Inferior parietal cortex (tissue), 1 donor: ENCODE measurements at regions not wholly inside any gene's neighbourhood (a gene's known extent, or its start where the extent isn't known, plus 50 kb on each side); places are given as distances from the start of the nearest gene placed in this dataset.

Source experiments
- DNase-seq: peaks from one replicate; pipeline ENCODE4 v3.0.0-alpha.2; 2016; ENCODE audit errors: extremely low spot score

GRCh38 chr21:26412885-26413284, 160.2 kb downstream of the CYYR1 start:
- no peak for DNase-seq

DNA sequence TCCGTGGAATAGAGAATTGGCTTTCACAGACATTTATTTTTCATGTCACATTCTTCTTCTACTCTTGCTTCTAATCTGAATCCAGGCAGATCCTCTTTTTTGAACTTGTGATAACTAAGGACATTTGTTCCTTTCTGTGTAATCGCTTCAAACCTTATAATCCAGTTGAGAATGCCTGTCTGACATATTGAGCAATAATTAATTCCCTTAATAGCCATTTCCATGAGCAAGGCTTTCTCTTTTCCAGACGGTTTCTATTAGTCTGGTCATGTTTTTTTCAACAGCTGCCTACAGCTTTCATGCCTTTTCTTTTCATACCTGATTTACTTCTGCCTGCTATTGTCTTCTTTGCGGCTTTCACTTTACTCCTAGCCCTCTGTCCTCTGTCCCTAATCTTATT, 163.4 kb downstream of the CYYR1 start:
- no peak for DNase-seq

- no peak for DNase-seq
Measured at GRCh38 chr21:26408511-26408910, 164.6 kb downstream of the CYYR1 start.

GRCh38 chr21:26406526-26406925, 166.6 kb downstream of the CYYR1 start:
- DNase-seq = no peak

- peak; percentile 15 for DNase-seq
Measured at GRCh38 chr21:26405735-26406361, 167.2 kb downstream of the CYYR1 start.

GRCh38 chr21:26405071-26405470, 168.0 kb downstream of the CYYR1 start:
- DNase-seq = no peak

DNA sequence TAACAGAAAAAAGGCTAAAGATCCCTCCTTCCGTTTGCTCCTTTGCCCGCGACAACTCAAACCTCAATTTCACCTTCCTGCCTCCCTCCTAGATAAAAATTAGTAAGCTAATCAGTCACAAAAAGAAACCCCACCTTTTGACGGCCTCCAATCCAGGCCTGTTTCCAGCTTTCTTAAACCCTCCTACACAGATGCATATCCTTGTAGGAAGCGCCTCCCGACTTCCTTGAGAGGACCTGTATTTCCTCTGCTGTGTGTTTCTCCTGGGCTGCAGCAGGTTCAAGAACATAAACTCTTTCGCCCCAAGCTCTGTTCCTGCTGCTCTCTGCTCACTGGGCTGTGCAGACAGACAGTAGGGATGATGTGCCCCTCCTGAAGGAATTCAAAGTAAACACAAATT, 168.8 kb downstream of the CYYR1 start:
- no peak for DNase-seq

DNA sequence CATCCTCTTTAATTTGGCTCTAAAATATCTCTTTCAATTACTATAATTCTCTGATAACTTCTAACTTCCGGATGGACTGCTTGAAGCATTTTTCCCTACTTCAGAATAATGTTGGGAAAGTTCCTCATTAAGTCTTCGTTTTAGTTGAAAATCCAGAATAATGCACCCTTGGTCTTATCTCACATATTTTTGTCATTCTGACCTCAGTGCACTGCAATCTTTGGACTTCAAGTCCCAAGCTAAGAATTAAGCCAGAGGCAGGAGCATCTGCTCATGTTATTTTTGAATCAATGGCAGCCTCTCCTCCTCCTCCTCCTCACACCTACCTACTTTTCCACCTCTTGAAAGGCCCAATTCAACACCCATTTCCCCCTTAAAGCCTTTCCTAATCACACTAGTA, 169.8 kb downstream of the CYYR1 start:
- no peak for DNase-seq

- DNase-seq = no peak
Measured at GRCh38 chr21:26397545-26397944, 175.5 kb downstream of the CYYR1 start.

GRCh38 chr21:26394341-26394740, 178.7 kb downstream of the CYYR1 start:
- DNase-seq = no peak

DNA sequence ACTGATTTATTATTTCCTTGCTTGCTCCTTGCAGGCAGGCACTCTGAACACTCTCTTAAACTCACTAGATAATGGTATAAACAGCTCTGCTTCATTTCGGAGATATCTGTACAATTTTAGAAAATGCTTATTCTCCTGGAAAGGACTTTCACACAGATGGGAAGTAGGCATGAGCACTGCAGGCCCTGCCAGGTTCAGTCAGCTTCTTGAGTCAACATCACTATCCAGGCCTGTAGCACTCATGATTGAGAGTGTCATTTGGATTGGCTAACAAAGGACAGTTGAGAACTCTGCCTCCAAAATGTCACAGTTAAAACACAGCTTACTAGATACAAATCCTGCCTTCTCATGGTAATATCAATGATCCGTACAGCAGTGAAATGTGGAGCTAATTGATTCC, 181.9 kb downstream of the CYYR1 start:
- DNase-seq = peak; percentile 48

DNA sequence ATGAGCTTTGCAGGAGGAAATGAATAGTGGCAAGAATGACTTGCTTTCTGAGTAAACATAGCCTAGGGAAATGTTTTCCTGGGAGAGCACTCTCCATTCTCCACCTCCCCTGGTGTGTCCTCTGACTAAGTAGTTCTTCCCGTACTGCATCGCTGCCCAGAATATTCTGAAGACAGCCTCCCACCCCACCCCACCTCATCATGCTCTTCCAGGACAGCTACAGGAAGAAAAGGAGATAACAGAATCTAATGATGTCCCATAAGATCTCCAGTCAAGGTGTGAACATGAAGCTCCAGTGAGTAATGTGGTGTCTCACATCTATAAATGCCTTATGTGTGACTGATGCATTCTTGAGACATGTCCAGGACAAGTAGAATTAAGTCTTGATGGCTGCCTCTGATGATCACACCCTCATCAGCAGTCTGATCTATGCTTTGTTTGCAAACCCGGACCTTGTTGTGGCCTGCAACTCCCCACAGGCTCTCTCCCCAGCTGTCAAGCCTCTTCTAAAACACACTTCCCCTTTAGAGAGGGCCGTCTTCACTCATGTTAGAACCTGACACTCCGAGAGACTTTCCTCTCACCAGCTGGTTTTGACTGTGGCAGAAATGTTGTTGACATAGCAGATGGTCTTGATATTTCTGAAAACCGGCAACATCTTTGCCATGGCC, 183.0 kb downstream of the CYYR1 start:
- DNase-seq = peak; percentile 46

DNA sequence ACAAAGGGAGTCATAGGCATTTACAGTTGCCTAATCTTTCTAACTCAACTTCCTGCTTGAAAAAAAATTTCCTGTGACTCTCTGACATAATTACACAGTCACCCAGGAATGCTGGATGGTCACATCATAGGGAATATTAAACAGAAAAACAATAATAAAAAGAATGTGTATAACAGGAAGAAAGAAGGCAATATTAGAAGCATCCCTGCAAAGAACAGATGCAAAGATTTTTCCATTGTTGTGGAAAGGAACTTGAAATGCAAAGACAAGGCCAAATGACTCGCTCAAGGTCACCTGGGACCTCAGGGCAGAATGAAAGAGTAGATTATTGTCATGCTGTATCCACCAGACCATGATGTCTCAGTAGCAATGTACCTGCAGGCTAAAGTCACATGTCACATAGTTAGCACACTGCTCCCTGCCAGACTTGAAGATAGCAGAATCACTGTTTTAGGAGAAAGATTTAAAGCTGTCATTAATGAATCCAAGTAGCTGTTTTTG, 184.3 kb downstream of the CYYR1 start:
- DNase-seq = no peak

GRCh38 chr21:26385721-26386120, 187.4 kb downstream of the CYYR1 start:
- no peak for DNase-seq

DNA sequence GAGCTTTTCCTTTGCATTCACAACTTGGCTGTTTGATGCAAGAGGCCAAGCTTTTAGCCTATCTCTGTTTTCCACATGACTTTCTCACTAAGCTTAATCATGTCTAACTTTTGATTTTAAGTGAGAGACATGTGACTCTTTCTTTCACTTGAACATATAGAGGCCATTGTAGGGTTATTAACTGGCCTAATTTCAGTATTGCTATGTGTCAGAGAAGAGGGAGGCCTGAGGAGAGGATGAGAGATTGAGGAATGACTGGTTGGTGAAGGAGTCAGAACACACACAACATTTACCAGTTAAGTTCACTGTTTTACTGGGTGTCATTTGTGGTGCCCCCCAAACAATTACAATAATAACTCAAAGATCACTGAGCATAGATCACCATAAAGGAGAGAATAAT, 193.5 kb downstream of the CYYR1 start:
- DNase-seq = no peak

DNA sequence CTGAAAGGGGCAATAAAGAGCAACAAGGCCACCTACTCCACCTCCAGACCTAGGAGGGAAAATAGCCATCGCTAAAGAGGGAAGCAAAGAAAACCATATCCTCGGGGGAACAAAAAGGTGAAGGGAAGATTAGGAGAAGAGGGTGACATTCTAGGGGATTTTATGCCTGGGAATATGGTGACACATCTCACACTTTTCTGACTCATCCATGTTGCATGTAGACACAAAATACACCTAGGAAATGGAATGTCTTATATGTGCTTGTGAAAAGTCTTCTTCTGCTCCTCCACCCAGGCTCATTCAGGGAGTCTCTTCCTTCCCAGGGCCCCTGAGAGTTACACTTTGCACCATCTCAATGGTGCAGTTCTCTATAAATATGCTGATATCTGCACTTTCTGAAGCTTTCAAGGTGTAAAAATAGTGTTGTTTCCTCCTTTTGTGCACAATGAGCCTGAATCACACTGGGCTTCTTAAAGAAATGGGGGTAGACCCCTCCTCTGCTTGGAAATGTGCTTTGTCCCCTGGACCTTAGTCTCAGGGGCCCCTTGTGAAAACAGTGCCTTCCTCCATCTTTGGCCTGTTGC, 195.9 kb downstream of the CYYR1 start:
- no peak for DNase-seq

GRCh38 chr21:26374817-26375216, 198.3 kb downstream of the CYYR1 start:
- no peak for DNase-seq

DNA sequence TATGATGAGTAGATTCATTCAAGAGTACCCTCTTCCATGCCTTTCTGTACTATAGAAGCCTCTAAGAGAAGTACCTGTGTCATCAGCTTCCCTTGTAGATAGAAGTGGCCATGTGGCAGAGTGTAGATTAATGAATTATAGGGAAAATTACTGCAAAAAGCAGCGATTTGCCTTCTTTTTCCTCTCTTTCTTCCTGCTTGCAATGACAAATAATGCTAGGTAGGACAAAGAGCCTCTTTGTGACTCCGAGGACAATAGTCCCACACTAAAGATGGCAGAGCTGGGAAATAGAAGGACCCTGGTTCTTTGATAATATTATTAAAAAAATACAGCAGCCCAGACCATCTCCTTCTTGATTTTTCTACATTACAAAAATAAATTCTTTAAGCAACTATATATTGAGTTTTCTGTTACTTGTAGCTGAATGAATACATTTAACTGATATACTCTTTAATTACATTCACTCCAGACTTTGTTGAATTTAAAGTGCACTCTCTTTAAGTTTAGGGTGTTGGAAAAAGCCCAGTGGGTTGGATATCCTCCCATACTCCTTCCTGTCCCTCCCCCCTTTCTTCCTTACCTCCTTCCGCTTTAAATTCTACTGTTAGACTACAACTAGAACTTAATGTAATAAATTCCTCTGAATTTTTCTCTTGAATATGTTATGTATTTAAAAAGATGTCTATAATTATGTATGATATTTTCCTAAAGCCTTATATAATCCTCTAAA, 198.2 kb upstream of the APP start:
- peak; percentile 17 for DNase-seq

DNA sequence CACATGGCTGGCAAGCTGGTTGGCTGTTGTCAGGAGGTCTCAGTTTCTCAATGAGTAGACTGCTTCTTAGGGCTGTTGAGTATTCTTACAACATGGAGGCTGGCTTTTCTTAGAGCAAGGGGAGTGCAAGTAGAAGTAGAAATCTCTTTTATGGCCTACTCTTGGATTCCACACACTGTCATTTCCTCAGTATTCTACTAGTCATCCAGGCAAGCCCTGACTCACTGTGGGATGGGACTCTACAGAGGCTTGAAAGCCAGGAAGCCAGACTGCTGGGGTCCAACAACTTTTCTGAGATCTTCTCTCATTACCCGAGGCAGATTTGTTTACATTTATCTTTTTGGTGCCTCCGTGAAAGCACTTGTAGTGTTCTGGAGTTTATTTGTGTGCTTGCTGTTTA, 196.2 kb upstream of the APP start:
- DNase-seq = no peak

GRCh38 chr21:26365849-26366248, 195.3 kb upstream of the APP start:
- DNase-seq = no peak

DNA sequence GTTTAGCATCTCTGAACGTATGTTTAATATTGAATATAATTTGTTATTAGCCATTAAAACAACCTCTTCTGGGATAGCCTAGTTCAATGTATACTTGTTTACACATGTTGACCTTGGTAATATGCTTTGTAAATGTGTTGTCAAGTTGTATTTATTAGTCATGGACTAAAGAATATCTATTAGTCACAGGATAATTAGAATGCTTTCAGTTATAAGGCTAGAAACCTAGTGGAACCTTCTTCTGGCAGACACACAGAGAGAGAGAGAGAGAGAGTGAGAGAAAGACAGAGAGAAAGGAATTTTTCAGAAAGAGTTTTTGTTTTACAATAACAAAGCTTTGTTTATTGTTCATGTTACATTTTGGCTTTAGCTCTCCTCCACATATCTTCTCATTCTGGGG, 181.1 kb upstream of the APP start:
- DNase-seq = no peak

DNA sequence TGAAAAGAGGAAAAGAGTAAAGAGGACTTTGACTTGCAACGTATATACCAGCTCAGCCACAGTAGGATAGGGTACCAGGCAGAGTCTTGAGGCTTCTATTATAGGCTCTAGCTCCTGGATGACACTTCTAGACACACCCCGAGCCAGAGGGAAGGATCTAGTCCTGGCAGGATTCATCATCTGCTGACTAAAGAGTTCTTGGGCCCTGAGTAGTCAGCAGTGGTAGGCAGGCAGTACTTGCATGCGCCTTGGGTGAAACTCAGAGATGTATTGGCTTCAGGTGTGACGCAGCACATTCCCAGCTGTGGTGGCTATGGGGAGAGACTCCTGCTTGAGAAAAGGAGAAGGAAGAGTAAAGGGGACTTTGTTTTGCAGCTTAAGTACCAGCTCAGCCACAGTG, 162.3 kb upstream of the APP start:
- no peak for DNase-seq
